GM19193 (cell line): ENCODE measurements at regions not wholly inside any gene's neighbourhood (a gene's known extent, or its start where the extent isn't known, plus 50 kb on each side); places are given as distances from the start of the nearest gene placed in this dataset.
A peak's percentile ranks its signal among the peaks of the same experiment; 100 is the strongest.

Source experiments
- POLR2A ChIP-seq: IDR thresholded peaks from 4 replicates; pipeline ENCODE4 v1.6.1; 2011; ENCODE audit not compliant: insufficient read depth, insufficient read length; ENCODE audit errors: extremely low read depth

GRCh38 chr14:22386924-22387775 is 201.9 kb downstream of the DAD1 start:
- TF ChIP-seq POLR2A, result no peak

DNA sequence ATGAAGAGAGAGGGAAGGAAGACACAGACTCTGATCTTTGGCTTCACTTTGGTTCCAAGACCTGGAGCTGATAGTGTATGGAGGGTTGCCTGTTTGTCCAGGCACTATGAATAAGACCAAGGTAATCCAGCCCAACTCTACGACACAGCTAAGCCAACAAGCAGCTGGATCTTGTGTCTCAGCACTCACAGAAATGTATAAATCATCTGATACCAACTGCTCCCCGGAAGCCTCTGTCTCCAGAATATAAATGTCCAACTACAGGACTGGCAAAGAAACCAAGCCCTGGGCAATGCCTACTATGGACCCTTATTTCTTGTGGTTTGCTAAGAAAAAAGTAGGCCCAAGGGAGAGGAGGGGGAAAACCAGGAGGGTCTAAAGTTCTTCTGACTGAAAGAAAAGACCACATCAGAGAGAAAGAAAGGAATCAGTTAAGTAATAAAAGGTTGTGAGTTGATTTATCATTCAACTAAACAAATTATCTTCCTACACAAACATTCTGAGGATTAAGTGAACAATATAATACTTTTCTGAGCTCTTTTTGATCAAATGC is 204.0 kb downstream of the DAD1 start:
- no peak for TF ChIP-seq POLR2A

DNA sequence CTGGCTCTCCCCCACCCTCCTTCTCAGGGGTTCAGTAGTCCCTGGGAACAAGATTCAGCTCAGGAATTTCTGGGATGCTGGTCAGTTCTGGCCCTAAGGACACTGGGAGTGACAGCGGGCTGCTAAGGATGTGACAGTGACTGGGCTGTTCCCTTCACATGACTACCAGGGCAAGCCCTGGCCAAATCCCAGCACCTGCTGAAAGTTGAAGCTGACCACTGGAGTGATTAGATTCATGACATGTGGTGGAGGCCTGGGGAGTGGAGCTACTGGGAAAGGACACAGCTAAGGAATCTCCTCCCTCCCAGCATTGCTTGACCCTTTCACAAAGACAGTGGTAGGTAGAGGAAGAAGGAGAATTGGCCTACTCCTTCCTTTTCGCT is 204.9 kb downstream of the DAD1 start:
- TF ChIP-seq POLR2A, result no peak

- peak; percentile 34 for TF ChIP-seq POLR2A
Observed at GRCh38 chr14:22383515-22384166, 205.4 kb downstream of the DAD1 start.

- no peak for TF ChIP-seq POLR2A
Observed at GRCh38 chr14:22382955-22383354, 206.1 kb downstream of the DAD1 start.

DNA sequence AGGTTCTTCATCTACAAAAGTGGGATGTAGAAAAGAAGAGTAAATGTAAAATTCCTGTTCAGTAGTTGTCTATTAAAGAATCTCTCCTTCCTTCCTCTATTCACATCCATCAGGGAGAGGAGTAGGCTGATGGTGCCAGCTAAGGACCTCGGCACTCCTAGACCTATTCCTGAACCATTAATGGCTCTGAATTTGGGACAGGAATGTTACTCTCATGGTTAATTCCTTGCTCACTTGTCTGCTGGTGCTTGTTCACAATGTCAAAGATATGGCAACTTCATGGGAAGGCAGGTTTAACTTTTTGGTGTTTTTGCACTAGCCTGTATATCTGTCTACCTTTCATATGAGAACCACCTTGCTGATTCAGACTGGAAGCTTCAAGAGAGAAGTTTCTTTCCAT is 206.6 kb downstream of the DAD1 start:
- no peak for TF ChIP-seq POLR2A

DNA sequence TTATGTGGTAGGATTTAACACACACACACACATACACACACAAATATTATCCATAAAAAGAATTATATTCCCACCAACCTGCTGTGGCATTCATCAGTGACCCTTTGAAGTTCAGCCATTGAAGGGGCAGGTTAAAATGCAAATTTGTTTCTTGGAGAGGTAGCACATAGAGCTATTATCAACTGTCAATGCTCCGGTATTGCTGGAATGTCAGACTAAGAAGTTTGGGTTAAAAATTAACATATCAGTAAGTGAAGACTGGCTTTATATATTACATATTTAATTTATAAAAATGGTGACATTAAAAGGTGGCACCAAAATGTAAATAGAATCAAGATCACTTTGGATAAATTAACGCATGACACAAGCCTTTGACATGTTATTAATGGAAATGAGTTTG is 207.3 kb downstream of the DAD1 start:
- no peak for TF ChIP-seq POLR2A

DNA sequence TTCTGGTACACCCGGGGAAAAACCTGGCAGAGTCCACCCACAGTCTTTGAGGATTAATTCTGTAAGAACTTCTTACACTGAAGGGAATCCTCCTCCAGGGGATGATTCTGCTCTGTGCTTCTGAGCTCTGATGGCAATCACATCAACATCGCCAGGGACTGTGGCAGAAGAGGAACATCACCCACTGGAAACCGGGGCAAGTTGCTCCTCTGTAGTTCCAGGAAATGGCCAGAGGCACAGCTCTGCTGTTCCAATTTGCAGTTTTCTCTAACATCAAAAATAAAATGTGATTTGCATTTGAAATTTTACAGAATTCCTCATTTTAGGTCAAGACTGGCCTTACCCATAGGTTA is 207.6 kb downstream of the DAD1 start:
- no peak for TF ChIP-seq POLR2A

GRCh38 chr14:22380571-22381407 is 208.2 kb downstream of the DAD1 start:
- TF ChIP-seq POLR2A, result no peak

DNA sequence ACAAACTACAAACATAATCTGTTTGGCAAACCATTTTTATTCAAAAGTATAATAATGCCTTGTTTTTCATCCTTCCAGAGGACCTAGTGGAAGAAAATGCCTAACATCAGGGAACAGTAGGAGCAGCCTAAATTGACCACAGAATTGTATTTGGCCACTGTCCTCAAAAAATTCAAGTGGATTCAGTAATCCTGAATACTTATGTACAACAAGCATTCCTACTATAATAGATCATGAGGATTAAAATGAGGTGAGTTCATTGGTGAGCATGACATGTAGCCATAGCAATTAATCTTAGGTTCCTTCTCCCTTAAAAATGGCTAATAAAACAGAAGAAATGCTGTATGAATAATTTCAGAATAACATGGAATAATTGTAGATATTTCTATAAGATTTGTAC is 209.3 kb downstream of the DAD1 start:
- no peak for TF ChIP-seq POLR2A

DNA sequence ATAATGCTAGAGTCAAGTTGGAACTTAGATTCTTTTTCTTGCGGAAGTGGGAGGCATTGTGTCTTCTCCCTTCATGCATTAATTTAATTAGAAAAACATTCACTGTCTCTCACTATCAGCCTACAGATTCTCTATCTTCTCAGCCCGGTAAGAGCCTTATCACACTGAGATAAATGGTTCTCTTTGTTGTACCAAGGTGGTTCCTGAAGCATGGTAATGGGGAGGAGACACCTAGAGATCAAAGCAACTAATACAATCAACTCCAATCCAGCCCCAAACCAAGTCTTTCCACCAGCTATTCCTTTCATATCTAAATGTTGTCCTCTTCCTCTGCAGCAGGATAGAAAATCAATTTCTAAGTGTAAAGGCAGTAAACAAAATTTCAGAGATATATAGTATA is 210.8 kb downstream of the DAD1 start:
- no peak for TF ChIP-seq POLR2A

DNA sequence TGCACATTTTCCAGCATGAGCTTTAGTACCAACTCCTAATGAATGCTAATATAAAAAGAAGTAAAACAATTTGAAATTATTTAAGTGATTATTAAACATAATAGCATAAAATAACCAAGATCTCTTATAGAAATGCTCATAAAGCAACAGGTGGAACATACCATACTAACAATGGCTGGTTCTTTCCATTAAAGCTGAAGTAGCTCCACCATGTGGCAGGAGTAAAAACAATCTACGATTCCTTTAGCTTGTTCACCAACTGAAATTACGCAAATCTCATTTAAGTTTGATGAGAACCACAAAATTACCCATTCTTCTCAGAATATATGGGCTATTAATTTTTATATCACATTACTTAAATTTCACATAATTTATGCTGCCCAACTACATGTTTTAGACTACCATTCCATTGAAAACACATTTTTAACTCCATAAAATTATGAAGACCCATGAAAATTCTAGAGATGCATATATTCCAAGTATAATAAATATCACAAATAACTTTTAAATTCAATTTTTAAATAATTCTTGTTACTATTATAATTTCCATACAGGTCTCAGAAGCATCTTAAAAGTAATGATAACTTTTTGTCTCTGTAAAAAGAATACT is 213.6 kb downstream of the DAD1 start:
- TF ChIP-seq POLR2A, result no peak

DNA sequence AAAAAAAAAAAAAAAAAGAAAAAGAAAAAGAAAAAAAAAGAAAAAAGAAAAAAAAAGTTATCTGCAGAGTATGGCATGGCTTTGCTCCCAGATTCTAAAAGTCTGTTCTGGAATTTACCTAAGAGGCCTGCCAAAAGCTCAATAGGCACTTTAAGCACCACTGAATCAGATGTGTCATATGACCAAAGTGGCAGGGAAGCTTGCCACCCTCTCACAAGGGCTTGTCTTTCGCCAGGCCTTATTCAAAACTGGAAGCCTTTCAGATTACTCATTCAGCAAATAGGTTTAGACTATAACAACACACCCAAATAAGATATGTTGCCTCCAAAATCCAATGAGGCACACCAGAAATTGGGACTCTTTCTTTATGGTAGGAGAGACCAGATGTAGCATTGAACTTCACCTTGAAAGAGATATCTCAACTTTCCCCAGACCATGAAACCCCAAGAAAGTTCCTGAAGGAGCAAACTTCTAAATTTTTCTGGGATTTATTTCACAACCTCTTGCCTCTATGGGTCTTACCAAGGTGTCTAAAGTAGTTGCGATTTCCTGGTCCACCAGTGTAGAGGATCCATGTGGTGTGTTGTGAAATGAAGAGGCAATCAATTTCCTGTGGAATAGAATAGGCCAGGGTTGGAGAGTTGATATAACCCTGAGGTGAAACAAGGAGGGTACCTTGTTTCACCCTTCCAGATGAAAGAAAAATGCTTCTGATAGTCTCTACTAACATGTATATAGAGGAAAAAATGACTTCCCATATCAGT is 218.8 kb downstream of the DAD1 start:
- TF ChIP-seq POLR2A, result no peak

GRCh38 chr14:22358726-22359125 is 230.3 kb downstream of the DAD1 start:
- TF ChIP-seq POLR2A, result no peak
